ENCODE measurements at regions not wholly inside any gene's neighbourhood (a gene's known extent, or its start where the extent isn't known, plus 50 kb on each side); places are given as distances from the start of the nearest gene placed in this dataset.

DNA sequence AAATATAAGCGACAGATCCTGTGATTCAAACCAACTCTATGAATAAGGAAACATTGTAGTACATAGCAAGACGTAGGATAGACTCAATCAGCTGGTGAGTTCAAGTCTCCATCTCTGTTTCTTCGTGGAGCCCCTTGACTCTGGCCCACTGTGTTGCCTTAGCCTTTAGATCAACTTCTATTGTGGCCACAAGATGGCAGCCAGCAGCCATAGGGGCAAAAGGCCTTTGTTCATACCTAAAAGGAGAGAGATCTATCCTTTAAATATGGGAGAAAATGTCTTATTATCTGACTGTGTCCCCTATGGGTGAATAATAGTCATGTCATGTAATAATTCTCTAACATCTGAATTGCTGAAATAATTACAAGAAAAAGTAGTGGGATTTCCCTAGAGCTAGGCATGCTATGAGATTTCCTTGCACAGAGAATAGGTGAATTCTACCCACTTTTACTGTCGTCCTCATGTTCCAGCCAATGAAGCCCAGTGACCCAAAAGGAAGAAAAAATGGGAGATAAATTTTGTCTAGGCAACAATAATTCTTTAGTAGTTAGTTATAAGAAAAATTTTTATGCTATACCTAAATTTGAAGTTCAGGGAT, 129.4 kb downstream of the PCDH20 start:
- ChIA-PET SMC1A (ENCODE audit: uncharacterized antibody, unreplicated experiment) (interaction anchor here (0.8 to 1.2 kb wide), 3 partner anchors 26 to 283 kb away, joined by 3 read pairs; no protein-coding TSS in a partner anchor), CTCF (interaction anchor here (0.6 to 1.6 kb wide), 9 partner anchors 10 to 838 kb away, joined by 3 to 5 read pairs (median 4); no protein-coding TSS in a partner anchor), RAD21 (ENCODE audit: unreplicated experiment) (interaction anchor here (0.6 to 1.2 kb wide), 2 partner anchors 25 to 125 kb away, joined by 5 read pairs; no protein-coding TSS in a partner anchor), POLR2A (no interaction called here)
- TF ChIP-seq RAD51 (IDR thresholded peaks at IDR 0.05): no peak
- TF ChIP-seq, protein P1, sequence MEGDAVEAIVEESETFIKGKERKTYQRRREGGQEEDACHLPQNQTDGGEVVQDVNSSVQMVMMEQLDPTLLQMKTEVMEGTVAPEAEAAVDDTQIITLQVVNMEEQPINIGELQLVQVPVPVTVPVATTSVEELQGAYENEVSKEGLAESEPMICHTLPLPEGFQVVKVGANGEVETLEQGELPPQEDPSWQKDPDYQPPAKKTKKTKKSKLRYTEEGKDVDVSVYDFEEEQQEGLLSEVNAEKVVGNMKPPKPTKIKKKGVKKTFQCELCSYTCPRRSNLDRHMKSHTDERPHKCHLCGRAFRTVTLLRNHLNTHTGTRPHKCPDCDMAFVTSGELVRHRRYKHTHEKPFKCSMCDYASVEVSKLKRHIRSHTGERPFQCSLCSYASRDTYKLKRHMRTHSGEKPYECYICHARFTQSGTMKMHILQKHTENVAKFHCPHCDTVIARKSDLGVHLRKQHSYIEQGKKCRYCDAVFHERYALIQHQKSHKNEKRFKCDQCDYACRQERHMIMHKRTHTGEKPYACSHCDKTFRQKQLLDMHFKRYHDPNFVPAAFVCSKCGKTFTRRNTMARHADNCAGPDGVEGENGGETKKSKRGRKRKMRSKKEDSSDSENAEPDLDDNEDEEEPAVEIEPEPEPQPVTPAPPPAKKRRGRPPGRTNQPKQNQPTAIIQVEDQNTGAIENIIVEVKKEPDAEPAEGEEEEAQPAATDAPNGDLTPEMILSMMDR (IDR thresholded peaks at IDR 0.05 in 2 of 3, conservative IDR thresholded peaks at IDR 0.05 in 1 of 3; ENCODE audit: control insufficient read depth in 2 of 3, extremely low read depth in 1 of 3, insufficient read depth in 1 of 3, low read depth in 3 of 3, low read length in 3 of 3): peak; percentile 16 to 34 (median 28); a peak in 1 of 6 replicates
- no peak for TF ChIP-seq IKZF1 (conservative IDR thresholded peaks at IDR 0.05)
- no peak for TF ChIP-seq ZZZ3 (IDR thresholded peaks at IDR 0.05; ENCODE audit: control insufficient read depth, insufficient read length, low read depth)
- TF ChIP-seq JUND (IDR thresholded peaks at IDR 0.05; ENCODE audit: low read depth, low read length): no peak
- no peak for TF ChIP-seq TBL1XR1 (IDR thresholded peaks at IDR 0.05; ENCODE audit: low read depth, low read length)
- no peak for TF ChIP-seq ASH2L (IDR thresholded peaks at IDR 0.05; ENCODE audit: borderline replicate concordance, low read depth)
- TF ChIP-seq GATAD2B (conservative IDR thresholded peaks at IDR 0.05; ENCODE audit: low read depth): no peak
- TF ChIP-seq SMC3 (IDR thresholded peaks at IDR 0.05; ENCODE audit: borderline replicate concordance, low read length): peak; percentile 34; the same call in 1 of the 2 replicates
- no peak for TF ChIP-seq ZBED1 (IDR thresholded peaks at IDR 0.05; ENCODE audit: borderline replicate concordance)
- TF ChIP-seq, protein P2, sequence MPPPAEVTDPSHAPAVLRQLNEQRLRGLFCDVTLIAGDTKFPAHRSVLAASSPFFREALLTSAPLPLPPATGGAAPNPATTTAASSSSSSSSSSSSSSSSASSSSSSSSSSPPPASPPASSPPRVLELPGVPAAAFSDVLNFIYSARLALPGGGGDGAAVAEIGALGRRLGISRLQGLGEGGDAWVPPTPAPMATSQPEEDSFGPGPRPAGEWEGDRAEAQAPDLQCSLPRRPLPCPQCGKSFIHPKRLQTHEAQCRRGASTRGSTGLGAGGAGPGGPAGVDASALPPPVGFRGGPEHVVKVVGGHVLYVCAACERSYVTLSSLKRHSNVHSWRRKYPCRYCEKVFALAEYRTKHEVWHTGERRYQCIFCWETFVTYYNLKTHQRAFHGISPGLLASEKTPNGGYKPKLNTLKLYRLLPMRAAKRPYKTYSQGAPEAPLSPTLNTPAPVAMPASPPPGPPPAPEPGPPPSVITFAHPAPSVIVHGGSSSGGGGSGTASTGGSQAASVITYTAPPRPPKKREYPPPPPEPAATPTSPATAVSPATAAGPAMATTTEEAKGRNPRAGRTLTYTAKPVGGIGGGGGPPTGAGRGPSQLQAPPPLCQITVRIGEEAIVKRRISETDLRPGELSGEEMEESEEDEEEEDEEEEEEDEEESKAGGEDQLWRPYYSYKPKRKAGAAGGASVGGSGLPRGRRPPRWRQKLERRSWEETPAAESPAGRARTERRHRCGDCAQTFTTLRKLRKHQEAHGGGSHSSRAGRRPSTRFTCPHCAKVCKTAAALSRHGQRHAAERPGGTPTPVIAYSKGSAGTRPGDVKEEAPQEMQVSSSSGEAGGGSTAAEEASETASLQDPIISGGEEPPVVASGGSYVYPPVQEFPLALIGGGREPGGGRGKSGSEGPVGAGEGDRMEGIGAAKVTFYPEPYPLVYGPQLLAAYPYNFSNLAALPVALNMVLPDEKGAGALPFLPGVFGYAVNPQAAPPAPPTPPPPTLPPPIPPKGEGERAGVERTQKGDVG (CRISPR knock-in tag; IDR thresholded peaks at IDR 0.05): no peak
- no peak for TF ChIP-seq MXI1 (IDR thresholded peaks at IDR 0.05; ENCODE audit: low read depth, low read length)
- peak; percentile 48 for TF ChIP-seq RAD21 (IDR thresholded peaks at IDR 0.05; ENCODE audit: insufficient read depth, low read depth, low read length)
- H2AFZ ChIP-seq (ENCODE audit: control insufficient read depth, low read depth, low read length): no peak overlapping the region
- H3K79me2 ChIP-seq (ENCODE audit: control insufficient read depth, insufficient read depth, low read length): no peaks in the 10 kb centered on the region
- in situ Hi-C loops (cut with MboI): no loop called here
- no peaks in the 10 kb centered on the region for H3K4me1 ChIP-seq (ENCODE audit: control insufficient read depth, insufficient read depth, low read length)
- H3K4me2 ChIP-seq (ENCODE audit: control insufficient read depth, insufficient read depth): no peak overlapping the region
- H3K27ac ChIP-seq (ENCODE audit: control insufficient read depth, insufficient read depth): no peak overlapping the region
- no peaks in the 10 kb centered on the region for H3K27me3 ChIP-seq (replicated peaks in 1 of 2; ENCODE audit: control insufficient read depth in 2 of 2, insufficient read depth in 2 of 2, low read length in 1 of 2)
- H3K4me3 ChIP-seq: no peak overlapping the region
- no peaks in the 10 kb centered on the region for H3K9me3 ChIP-seq (replicated peaks; ENCODE audit: control insufficient read depth, insufficient read depth, low read length)
- H3K9ac ChIP-seq (ENCODE audit: control insufficient read depth, insufficient read depth, low read length): no peak overlapping the region
- ATAC-seq (peak; percentile 94), FAIRE-seq (no peak), DNase-seq (ENCODE audit: low read depth, low spot score) (no peak)
- no TSS peak for BruUV-seq (replicated peaks)
- WGBS (ENCODE audit: insufficient coverage, insufficient replicate concordance, low lambda C conversion rate, missing lambda C conversion rate): 24% methylated on average over 4 of the region's 4 CpGs
- intact Hi-C loops (cut with micrococcal nuclease; ENCODE audit: unreplicated experiment): loop anchor here (1.0 kb wide), 1 partner anchor 124 kb away; no protein-coding TSS in a partner anchor
- no peaks in the 10 kb centered on the region for H4K20me1 ChIP-seq (ENCODE audit: control insufficient read depth, insufficient read depth)
- H3K36me3 ChIP-seq (ENCODE audit: control insufficient read depth in 2 of 2, insufficient read depth in 2 of 2, low read length in 1 of 2): no peaks in the 10 kb centered on the region

All from GM12878 (cell line).